PC-9 (cell line): ENCODE measurements at regions not wholly inside any gene's neighbourhood (a gene's known extent, or its start where the extent isn't known, plus 50 kb on each side); places are given as distances from the start of the nearest gene placed in this dataset.

Experiments
- BruUV-seq: library from RNA; stranded (reverse); fragments of 400-500 nt; replicated peaks from 2 replicates; lab custom pipeline; 2021; lab: Mats Ljungman, UMichigan
- CTCF ChIA-PET: fragments of 300-600 bp; sonication (Branson Sonifier 250); formaldehyde crosslinking; loops from one replicate; lab custom pipeline; 2022; ENCODE audit warnings: antibody characterized with exemption; lab: Charles Lee
- POLR2A ChIA-PET: fragments of 300-600 bp; sonication (Branson Sonifier 250); formaldehyde crosslinking; loops from one replicate; lab custom pipeline; 2022; ENCODE audit warnings: antibody characterized with exemption; ENCODE audit not compliant: unreplicated experiment; lab: Charles Lee
- DNase-seq, 2 experiments: peaks; one replicate each; pipeline versions ENCODE4 v3.0.0 to v3.0.0-alpha.2; 2015 to 2022; ENCODE audit warnings: mixed read lengths in 1 of 2
- H2AFZ ChIP-seq: fragments of 200-600 bp; sonication (generic); 2 replicates; pipeline ENCODE4 v1.8.1; 2017; ENCODE audit warnings: antibody characterized with exemption
- H3F3A ChIP-seq: fragments of 200-600 bp; sonication (generic); 2 replicates; pipeline ENCODE4 v1.8.1; 2017; ENCODE audit warnings: antibody characterized with exemption, mild to moderate bottlenecking, low read depth; ENCODE audit not compliant: insufficient read depth
- H3K27ac ChIP-seq: fragments of 200-600 bp; sonication (generic); 2 replicates; pipeline ENCODE4 v1.6.1; 2016; ENCODE audit warnings: mixed run types
- H3K27me3 ChIP-seq: fragments of 200-600 bp; sonication (generic); 2 replicates; pipeline ENCODE4 v1.6.1; 2016; ENCODE audit warnings: low read depth, mixed run types; ENCODE audit not compliant: insufficient read depth
- H3K36me3 ChIP-seq: fragments of 200-600 bp; sonication (generic); 2 replicates; pipeline ENCODE4 v1.6.1; 2016; ENCODE audit warnings: low read depth, mixed run types
- H3K4me1 ChIP-seq: fragments of 200-600 bp; sonication (generic); replicated peaks from 2 replicates; pipeline ENCODE4 v1.6.1; 2016; ENCODE audit warnings: mixed run types; ENCODE audit not compliant: insufficient read depth
- H3K4me2 ChIP-seq: fragments of 200-600 bp; sonication (generic); 2 replicates; pipeline ENCODE4 v1.6.1; 2017; ENCODE audit warnings: mixed run types
- H3K4me3 ChIP-seq: fragments of 200-600 bp; sonication (generic); 2 replicates; pipeline ENCODE4 v1.6.1; 2016; ENCODE audit warnings: mixed run types
- H3K79me2 ChIP-seq: fragments of 200-600 bp; sonication (generic); 2 replicates; pipeline ENCODE4 v1.6.1; 2017; ENCODE audit warnings: low read depth, mixed run types
- H3K9me2 ChIP-seq: fragments of 200-600 bp; sonication (generic); 2 replicates; pipeline ENCODE4 v1.8.1; 2017; ENCODE audit warnings: mild to moderate bottlenecking; ENCODE audit not compliant: insufficient read depth
- H3K9me3 ChIP-seq: fragments of 200-600 bp; sonication (generic); 2 replicates; pipeline ENCODE4 v1.8.1; 2016; ENCODE audit warnings: low read depth; ENCODE audit not compliant: insufficient read depth
- H4K20me1 ChIP-seq: fragments of 200-600 bp; sonication (generic); 2 replicates; pipeline ENCODE4 v1.8.1; 2017; ENCODE audit not compliant: insufficient read depth
- EZH2 ChIP-seq: fragments of 200-600 bp; sonication (generic); IDR thresholded peaks from 2 replicates; pipeline ENCODE4 v1.8.0; 2017; ENCODE audit warnings: antibody characterized with exemption, low read depth
- intact Hi-C: fragments of 100-400 bp; cut with micrococcal nuclease; formaldehyde crosslinking; loops from one replicate; pipeline ENCODE4 v1.10.0; 2022; ENCODE audit not compliant: unreplicated experiment
- TF ChIP-seq, protein P1 (sequence below): fragments of 200-600 bp; sonication (generic); conservative IDR thresholded peaks from 2 replicates; pipeline ENCODE4 v1.6.1; 2017; ENCODE audit warnings: mixed run types, antibody characterized with exemption, mild to moderate bottlenecking, moderate library complexity

GRCh38 chr13:94860981-94861407, 148.6 kb upstream of the SOX21 start:
- Histone ChIP-seq H2AFZ (no peak overlapping the region), H3K4me2 (peak overlapping the region; percentile 41), H3K4me3 (no peak overlapping the region), H3K36me3 (no peaks in the 10 kb centered on the region), H3K27ac (no peak overlapping the region), H3F3A (no peaks in the 10 kb centered on the region), H3K9me3 (no peaks in the 10 kb centered on the region), H3K79me2 (no peaks in the 10 kb centered on the region), H3K9me2 (no peaks in the 10 kb centered on the region), H3K4me1 (no peaks in the 10 kb centered on the region), H3K27me3 (peaks cover 82% of the 10 kb centered on the region), H4K20me1 (no peaks in the 10 kb centered on the region)
- no peak for TF ChIP-seq EZH2
- TF ChIP-seq, protein P1, sequence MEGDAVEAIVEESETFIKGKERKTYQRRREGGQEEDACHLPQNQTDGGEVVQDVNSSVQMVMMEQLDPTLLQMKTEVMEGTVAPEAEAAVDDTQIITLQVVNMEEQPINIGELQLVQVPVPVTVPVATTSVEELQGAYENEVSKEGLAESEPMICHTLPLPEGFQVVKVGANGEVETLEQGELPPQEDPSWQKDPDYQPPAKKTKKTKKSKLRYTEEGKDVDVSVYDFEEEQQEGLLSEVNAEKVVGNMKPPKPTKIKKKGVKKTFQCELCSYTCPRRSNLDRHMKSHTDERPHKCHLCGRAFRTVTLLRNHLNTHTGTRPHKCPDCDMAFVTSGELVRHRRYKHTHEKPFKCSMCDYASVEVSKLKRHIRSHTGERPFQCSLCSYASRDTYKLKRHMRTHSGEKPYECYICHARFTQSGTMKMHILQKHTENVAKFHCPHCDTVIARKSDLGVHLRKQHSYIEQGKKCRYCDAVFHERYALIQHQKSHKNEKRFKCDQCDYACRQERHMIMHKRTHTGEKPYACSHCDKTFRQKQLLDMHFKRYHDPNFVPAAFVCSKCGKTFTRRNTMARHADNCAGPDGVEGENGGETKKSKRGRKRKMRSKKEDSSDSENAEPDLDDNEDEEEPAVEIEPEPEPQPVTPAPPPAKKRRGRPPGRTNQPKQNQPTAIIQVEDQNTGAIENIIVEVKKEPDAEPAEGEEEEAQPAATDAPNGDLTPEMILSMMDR: no peak
- ChIA-PET CTCF (no interaction called here), POLR2A (no interaction called here)
- no peak for DNase-seq
- intact Hi-C loops: no loop called here
- no TSS peak for BruUV-seq

DNA sequence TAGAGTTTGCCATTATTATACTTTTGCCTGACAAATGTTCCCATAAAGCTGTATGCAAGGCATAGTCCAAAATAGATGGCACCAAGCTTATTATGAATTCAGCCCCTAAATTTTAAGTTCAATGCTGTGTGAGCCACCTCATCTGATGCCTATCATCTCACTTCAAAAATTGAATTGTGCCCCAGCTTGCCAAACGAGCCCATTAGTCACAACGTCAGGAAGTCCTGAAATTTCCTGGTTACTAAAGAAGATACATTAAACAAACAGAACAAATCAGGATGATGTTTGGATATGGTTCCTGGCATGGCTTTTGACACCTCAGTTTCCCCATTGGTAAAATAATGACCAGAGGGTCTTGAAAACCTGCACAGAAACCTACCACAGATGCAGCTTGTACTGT, 147.5 kb upstream of the SOX21 start:
- POLR2A ChIA-PET: no interaction called here
- no peak overlapping the region for H3K4me2 ChIP-seq

DNA sequence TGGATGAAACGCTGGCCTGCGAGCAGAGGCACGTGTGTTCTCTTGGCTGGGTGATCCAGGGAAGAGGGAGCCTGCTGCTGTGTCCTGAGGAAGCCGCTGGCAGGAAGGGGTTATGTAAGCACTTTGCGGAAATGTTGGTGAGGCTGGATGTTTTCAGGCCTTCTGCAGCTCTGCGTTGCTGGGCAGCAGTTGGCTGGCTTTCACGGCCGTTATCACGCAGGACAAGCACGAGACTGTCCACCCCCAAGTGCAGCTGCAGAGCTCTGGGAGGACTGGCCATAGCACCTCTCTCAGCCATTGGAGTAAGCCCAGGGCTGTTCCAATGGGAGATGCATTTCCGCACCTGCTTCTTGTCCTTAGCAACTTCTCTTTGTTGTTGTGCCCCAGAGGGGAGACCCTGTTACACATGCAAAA, 146.9 kb upstream of the SOX21 start:
- no peaks in the 10 kb centered on the region for H3K36me3 ChIP-seq
- no peak for TF ChIP-seq EZH2
- TF ChIP-seq, protein P1: no peak
- CTCF ChIA-PET: no interaction called here
- POLR2A ChIA-PET: no interaction called here
- BruUV-seq: no TSS peak
- no peaks in the 10 kb centered on the region for H3K9me3 ChIP-seq
- no peaks in the 10 kb centered on the region for H4K20me1 ChIP-seq
- peaks cover 66% of the 10 kb centered on the region for H3K27me3 ChIP-seq
- 0 out of 2 replicates have a peak, but pooled peaks cover 5% of the 10 kb centered on the region for H3K9me2 ChIP-seq
- H3K4me1 ChIP-seq: no peaks in the 10 kb centered on the region
- H2AFZ ChIP-seq: no peak overlapping the region
- no peak overlapping the region for H3K4me2 ChIP-seq
- H3F3A ChIP-seq: no peaks in the 10 kb centered on the region
- H3K27ac ChIP-seq: no peak overlapping the region
- H3K4me3 ChIP-seq: no peak overlapping the region
- no peaks in the 10 kb centered on the region for H3K79me2 ChIP-seq
- intact Hi-C loops: no loop called here
- DNase-seq: peak in 1 of 2 experiments; percentile 24

More for the DNA sequence above, 147.5 kb upstream of the SOX21 start:
- Histone ChIP-seq H3K9me3 (no peaks in the 10 kb centered on the region), H3K4me3 (no peak overlapping the region), H3K79me2 (no peaks in the 10 kb centered on the region), H3K4me1 (no peaks in the 10 kb centered on the region), H4K20me1 (no peaks in the 10 kb centered on the region), H3K27me3 (peaks cover 72% of the 10 kb centered on the region), H3K36me3 (no peaks in the 10 kb centered on the region), H2AFZ (no peak overlapping the region), H3K27ac (no peak overlapping the region), H3F3A (no peaks in the 10 kb centered on the region), H3K9me2 (0 out of 2 replicates have a peak, but pooled peaks cover 2% of the 10 kb centered on the region)
- BruUV-seq: no TSS peak
- CTCF ChIA-PET: no interaction called here
- DNase-seq: no peak
- TF ChIP-seq, protein P1: no peak
- TF ChIP-seq EZH2: no peak
- intact Hi-C loops: no loop called here
